ENCODE measurements at regions not wholly inside any gene's neighbourhood (a gene's known extent, or its start where the extent isn't known, plus 50 kb on each side); places are given as distances from the start of the nearest gene placed in this dataset.

DNA sequence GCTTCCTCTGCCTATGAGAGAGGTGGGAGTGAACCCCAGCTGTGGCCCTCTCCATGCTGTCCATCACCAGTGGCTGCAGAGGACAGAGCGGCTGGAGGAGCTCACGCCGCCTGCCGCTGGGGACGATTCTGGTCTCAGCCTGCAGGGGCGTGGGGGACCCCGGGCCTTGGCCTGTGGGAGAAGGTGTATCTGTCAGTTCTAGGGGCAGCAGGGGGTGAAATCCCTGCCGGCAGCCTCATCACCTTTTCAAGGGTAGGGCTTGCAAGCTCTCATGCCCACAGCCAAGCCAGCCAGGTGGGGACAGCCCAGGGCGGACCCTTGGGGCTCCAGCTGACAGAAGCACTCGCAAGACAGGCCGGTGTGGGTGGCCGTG lies 80.2 kb downstream of the TSPAN17 start:
- TF ChIP-seq YY1 (IDR thresholded peaks at IDR 0.05; ENCODE audit: low read depth): no peak
- no peak for TF ChIP-seq TCF12 (IDR thresholded peaks at IDR 0.05; ENCODE audit: low read depth)
- no peak for TF ChIP-seq USF1 (IDR thresholded peaks at IDR 0.05)
- no peak for TF ChIP-seq NFIC (IDR thresholded peaks at IDR 0.05)
- TF ChIP-seq TEAD4 (IDR thresholded peaks at IDR 0.05): no peak
- TF ChIP-seq CREB1 (IDR thresholded peaks at IDR 0.05; ENCODE audit: low read depth): no peak

GRCh38 chr5:176727983-176728675 lies 80.8 kb downstream of the TSPAN17 start:
- no peak for TF ChIP-seq ZBTB7A (IDR thresholded peaks at IDR 0.05; ENCODE audit: low read depth)
- TF ChIP-seq USF1 (IDR thresholded peaks at IDR 0.05): no peak
- TF ChIP-seq, protein P1, sequence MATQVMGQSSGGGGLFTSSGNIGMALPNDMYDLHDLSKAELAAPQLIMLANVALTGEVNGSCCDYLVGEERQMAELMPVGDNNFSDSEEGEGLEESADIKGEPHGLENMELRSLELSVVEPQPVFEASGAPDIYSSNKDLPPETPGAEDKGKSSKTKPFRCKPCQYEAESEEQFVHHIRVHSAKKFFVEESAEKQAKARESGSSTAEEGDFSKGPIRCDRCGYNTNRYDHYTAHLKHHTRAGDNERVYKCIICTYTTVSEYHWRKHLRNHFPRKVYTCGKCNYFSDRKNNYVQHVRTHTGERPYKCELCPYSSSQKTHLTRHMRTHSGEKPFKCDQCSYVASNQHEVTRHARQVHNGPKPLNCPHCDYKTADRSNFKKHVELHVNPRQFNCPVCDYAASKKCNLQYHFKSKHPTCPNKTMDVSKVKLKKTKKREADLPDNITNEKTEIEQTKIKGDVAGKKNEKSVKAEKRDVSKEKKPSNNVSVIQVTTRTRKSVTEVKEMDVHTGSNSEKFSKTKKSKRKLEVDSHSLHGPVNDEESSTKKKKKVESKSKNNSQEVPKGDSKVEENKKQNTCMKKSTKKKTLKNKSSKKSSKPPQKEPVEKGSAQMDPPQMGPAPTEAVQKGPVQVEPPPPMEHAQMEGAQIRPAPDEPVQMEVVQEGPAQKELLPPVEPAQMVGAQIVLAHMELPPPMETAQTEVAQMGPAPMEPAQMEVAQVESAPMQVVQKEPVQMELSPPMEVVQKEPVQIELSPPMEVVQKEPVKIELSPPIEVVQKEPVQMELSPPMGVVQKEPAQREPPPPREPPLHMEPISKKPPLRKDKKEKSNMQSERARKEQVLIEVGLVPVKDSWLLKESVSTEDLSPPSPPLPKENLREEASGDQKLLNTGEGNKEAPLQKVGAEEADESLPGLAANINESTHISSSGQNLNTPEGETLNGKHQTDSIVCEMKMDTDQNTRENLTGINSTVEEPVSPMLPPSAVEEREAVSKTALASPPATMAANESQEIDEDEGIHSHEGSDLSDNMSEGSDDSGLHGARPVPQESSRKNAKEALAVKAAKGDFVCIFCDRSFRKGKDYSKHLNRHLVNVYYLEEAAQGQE (IDR thresholded peaks at IDR 0.05; ENCODE audit: low read depth): no peak
- TF ChIP-seq NFIC (IDR thresholded peaks at IDR 0.05): no peak
- no peak for TF ChIP-seq TAF1 (IDR thresholded peaks at IDR 0.05; ENCODE audit: low read depth)
- no peak for TF ChIP-seq RAD21 (IDR thresholded peaks at IDR 0.05; ENCODE audit: low read depth)

GRCh38 chr5:176728831-176729251 lies 81.5 kb upstream of the UNC5A start:
- TF ChIP-seq YY1 (IDR thresholded peaks at IDR 0.05; ENCODE audit: low read depth) (no peak), FOXM1 (IDR thresholded peaks at IDR 0.05; ENCODE audit: borderline replicate concordance, low read depth) (no peak), CREB1 (IDR thresholded peaks at IDR 0.05; ENCODE audit: low read depth) (no peak), RAD21 (IDR thresholded peaks at IDR 0.05; ENCODE audit: low read depth) (no peak), USF1 (IDR thresholded peaks at IDR 0.05) (no peak), EGR1 (IDR thresholded peaks at IDR 0.05) (no peak), EP300 (IDR thresholded peaks at IDR 0.05; ENCODE audit: borderline replicate concordance) (no peak), CEBPB (IDR thresholded peaks at IDR 0.05) (no peak), TAF1 (IDR thresholded peaks at IDR 0.05; ENCODE audit: low read depth) (no peak)
- TF ChIP-seq, protein P1 (IDR thresholded peaks at IDR 0.05; ENCODE audit: low read depth): no peak
- TF ChIP-seq, protein P2, sequence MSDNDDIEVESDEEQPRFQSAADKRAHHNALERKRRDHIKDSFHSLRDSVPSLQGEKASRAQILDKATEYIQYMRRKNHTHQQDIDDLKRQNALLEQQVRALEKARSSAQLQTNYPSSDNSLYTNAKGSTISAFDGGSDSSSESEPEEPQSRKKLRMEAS (IDR thresholded peaks at IDR 0.05): no peak

GRCh38 chr5:176730815-176731475 lies 79.4 kb upstream of the UNC5A start:
- TF ChIP-seq YY1 (IDR thresholded peaks at IDR 0.05; ENCODE audit: low read depth): no peak
- TF ChIP-seq NFIC (IDR thresholded peaks at IDR 0.05): no peak
- no peak for TF ChIP-seq RAD21 (IDR thresholded peaks at IDR 0.05; ENCODE audit: low read depth)
- no peak for TF ChIP-seq TEAD4 (IDR thresholded peaks at IDR 0.05)
- TF ChIP-seq USF1 (IDR thresholded peaks at IDR 0.05): no peak
- no peak for TF ChIP-seq TCF12 (IDR thresholded peaks at IDR 0.05; ENCODE audit: low read depth)
- no peak for TF ChIP-seq ZBTB7A (IDR thresholded peaks at IDR 0.05; ENCODE audit: low read depth)
- no peak for TF ChIP-seq FOXM1 (IDR thresholded peaks at IDR 0.05; ENCODE audit: borderline replicate concordance, low read depth)
- TF ChIP-seq EP300 (IDR thresholded peaks at IDR 0.05; ENCODE audit: borderline replicate concordance): no peak
- TF ChIP-seq EGR1 (IDR thresholded peaks at IDR 0.05): no peak
- no peak for TF ChIP-seq CEBPB (IDR thresholded peaks at IDR 0.05)
- TF ChIP-seq, protein P1 (IDR thresholded peaks at IDR 0.05; ENCODE audit: low read depth): no peak

Data from Ishikawa (cell line).